Activated CD4-positive, alpha-beta memory T cell treated with anti-CD3 and anti-CD28 coated beads for 36 hours (primary cell): ENCODE measurements at regions not wholly inside any gene's neighbourhood (a gene's known extent, or its start where the extent isn't known, plus 50 kb on each side); places are given as distances from the start of the nearest gene placed in this dataset.

Experiments
- CTCF ChIA-PET: fragments of 350-600 bp; sonication (Branson Sonifier 250); formaldehyde crosslinking; loops from one replicate; lab custom pipeline; 2021; ENCODE audit warnings: antibody characterized with exemption, inconsistent platforms; lab: Charles Lee
- POLR2A ChIA-PET: fragments of 350-600 bp; sonication (Branson Sonifier 250); formaldehyde crosslinking; loops from one replicate; lab custom pipeline; 2021; ENCODE audit warnings: antibody characterized with exemption; lab: Charles Lee
- DNase-seq: peaks from one replicate; pipeline ENCODE4 v3.0.0-alpha.2; 2020
- H3K27ac Mint-ChIP-seq: one replicate; pipeline ENCODE4 v1.8.0; 2021; ENCODE audit warnings: mixed read lengths
- H3K27me3 Mint-ChIP-seq: one replicate; pipeline ENCODE4 v1.8.0; 2021; ENCODE audit warnings: mixed read lengths
- H3K36me3 Mint-ChIP-seq: one replicate; pipeline ENCODE4 v1.8.0; 2021; ENCODE audit warnings: mixed read lengths
- H3K4me1 Mint-ChIP-seq: one replicate; pipeline ENCODE4 v1.8.0; 2021; ENCODE audit warnings: low read depth, mixed read lengths
- H3K4me3 Mint-ChIP-seq: one replicate; pipeline ENCODE4 v1.8.0; 2021; ENCODE audit warnings: mild to moderate bottlenecking, mixed read lengths
- H3K9me3 Mint-ChIP-seq: one replicate; pipeline ENCODE4 v1.8.0; 2021; ENCODE audit warnings: mixed read lengths
- intact Hi-C: fragments of 100-400 bp; cut with micrococcal nuclease; formaldehyde crosslinking; loops from one replicate; pipeline ENCODE4 v1.15.1; 2023

GRCh38 chr4:147400721-147401120 is 80.2 kb upstream of the EDNRA start:
- POLR2A ChIA-PET: no interaction called here
- Mint-ChIP-seq H3K36me3 (no peaks in the 10 kb centered on the region), H3K27ac (no peak overlapping the region), H3K27me3 (no peaks in the 10 kb centered on the region), H3K4me1 (no peaks in the 10 kb centered on the region), H3K9me3 (peaks cover 3% of the 10 kb centered on the region), H3K4me3 (no peak overlapping the region)
- no peak for DNase-seq
- intact Hi-C loops: no loop called here
- CTCF ChIA-PET: no interaction called here

GRCh38 chr4:147401221-147401620 is 79.7 kb upstream of the EDNRA start:
- CTCF ChIA-PET: no interaction called here
- POLR2A ChIA-PET: no interaction called here
- Mint-ChIP-seq H3K27ac (no peak overlapping the region), H3K4me1 (no peaks in the 10 kb centered on the region), H3K4me3 (no peak overlapping the region), H3K27me3 (no peaks in the 10 kb centered on the region), H3K9me3 (peaks cover 3% of the 10 kb centered on the region), H3K36me3 (no peaks in the 10 kb centered on the region)
- intact Hi-C loops: no loop called here
- DNase-seq: no peak

GRCh38 chr4:147407261-147408045 is 73.4 kb upstream of the EDNRA start:
- CTCF ChIA-PET: no interaction called here
- DNase-seq: peak; percentile 8
- H3K36me3 Mint-ChIP-seq: no peaks in the 10 kb centered on the region
- POLR2A ChIA-PET: no interaction called here
- H3K27me3 Mint-ChIP-seq: no peaks in the 10 kb centered on the region
- H3K4me1 Mint-ChIP-seq: no peaks in the 10 kb centered on the region
- no peak overlapping the region for H3K27ac Mint-ChIP-seq
- H3K4me3 Mint-ChIP-seq: no peak overlapping the region
- peaks cover 3% of the 10 kb centered on the region for H3K9me3 Mint-ChIP-seq
- intact Hi-C loops: no loop called here

- Mint-ChIP-seq H3K9me3 (peaks cover 3% of the 10 kb centered on the region), H3K4me3 (no peak overlapping the region), H3K4me1 (no peaks in the 10 kb centered on the region), H3K27me3 (no peaks in the 10 kb centered on the region), H3K27ac (no peak overlapping the region), H3K36me3 (no peaks in the 10 kb centered on the region)
- CTCF ChIA-PET: no interaction called here
- POLR2A ChIA-PET: no interaction called here
- DNase-seq: no peak
- intact Hi-C loops: no loop called here
Observed at GRCh38 chr4:147408189-147408588, 72.7 kb upstream of the EDNRA start.

GRCh38 chr4:147409350-147409749 is 71.5 kb upstream of the EDNRA start:
- ChIA-PET POLR2A (no interaction called here), CTCF (no interaction called here)
- H3K9me3 Mint-ChIP-seq: peaks cover 3% of the 10 kb centered on the region
- H3K27ac Mint-ChIP-seq: no peak overlapping the region
- no peak for DNase-seq
- H3K4me1 Mint-ChIP-seq: no peaks in the 10 kb centered on the region
- H3K36me3 Mint-ChIP-seq: no peaks in the 10 kb centered on the region
- H3K4me3 Mint-ChIP-seq: no peak overlapping the region
- intact Hi-C loops: no loop called here
- H3K27me3 Mint-ChIP-seq: no peaks in the 10 kb centered on the region

DNA sequence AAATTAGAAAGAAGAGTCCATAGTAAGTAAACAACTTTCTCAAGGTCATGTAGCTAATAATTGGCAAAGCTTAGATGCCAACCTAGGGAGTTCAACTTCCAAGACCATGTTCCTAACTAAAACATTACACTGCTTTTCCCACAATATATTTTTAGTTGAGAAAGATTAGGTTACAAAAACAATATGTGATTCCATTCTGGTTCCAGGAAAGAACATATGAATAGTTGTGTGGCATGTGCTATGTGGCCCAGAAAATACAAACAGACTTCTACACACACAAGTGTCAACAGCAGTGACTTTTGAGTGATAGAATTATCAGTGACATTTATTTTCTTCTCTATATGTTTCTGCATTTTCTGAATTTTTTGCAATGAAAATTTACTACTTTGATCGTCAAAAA is 62.7 kb upstream of the EDNRA start:
- no peak for DNase-seq
- POLR2A ChIA-PET: no interaction called here
- CTCF ChIA-PET: interaction anchor here (1.0 kb wide), 1 partner anchor 100 kb away, joined by 3 read pairs; no protein-coding TSS in a partner anchor
- peaks cover 2% of the 10 kb centered on the region for H3K27me3 Mint-ChIP-seq
- H3K27ac Mint-ChIP-seq: no peak overlapping the region
- no peak overlapping the region for H3K4me3 Mint-ChIP-seq
- intact Hi-C loops: no loop called here
- peaks cover 2% of the 10 kb centered on the region for H3K9me3 Mint-ChIP-seq
- H3K36me3 Mint-ChIP-seq: no peaks in the 10 kb centered on the region
- H3K4me1 Mint-ChIP-seq: no peaks in the 10 kb centered on the region

DNA sequence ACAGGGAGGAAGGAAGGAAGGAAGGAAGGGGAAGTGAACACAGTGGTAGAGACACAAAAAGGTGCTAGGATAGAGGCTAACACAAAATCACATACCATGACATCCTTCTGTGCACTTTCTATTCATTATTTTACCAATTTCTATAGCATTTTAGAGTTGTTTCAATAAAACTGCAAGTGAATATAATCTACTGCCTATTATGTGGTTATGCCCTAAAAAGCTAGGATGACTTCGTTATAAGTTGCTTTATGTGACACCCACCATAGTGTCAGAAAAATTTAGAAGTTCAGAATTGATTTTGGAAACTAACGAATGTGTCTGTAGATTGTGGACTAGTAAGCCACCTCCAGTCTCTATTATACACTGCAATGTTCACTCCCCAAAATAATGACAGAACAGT is 59.4 kb upstream of the EDNRA start:
- no peaks in the 10 kb centered on the region for H3K4me1 Mint-ChIP-seq
- H3K4me3 Mint-ChIP-seq: no peak overlapping the region
- H3K27ac Mint-ChIP-seq: no peak overlapping the region
- intact Hi-C loops: no loop called here
- peaks cover 2% of the 10 kb centered on the region for H3K9me3 Mint-ChIP-seq
- no peak for DNase-seq
- ChIA-PET POLR2A (no interaction called here), CTCF (no interaction called here)
- no peaks in the 10 kb centered on the region for H3K36me3 Mint-ChIP-seq
- H3K27me3 Mint-ChIP-seq: no peaks in the 10 kb centered on the region

DNA sequence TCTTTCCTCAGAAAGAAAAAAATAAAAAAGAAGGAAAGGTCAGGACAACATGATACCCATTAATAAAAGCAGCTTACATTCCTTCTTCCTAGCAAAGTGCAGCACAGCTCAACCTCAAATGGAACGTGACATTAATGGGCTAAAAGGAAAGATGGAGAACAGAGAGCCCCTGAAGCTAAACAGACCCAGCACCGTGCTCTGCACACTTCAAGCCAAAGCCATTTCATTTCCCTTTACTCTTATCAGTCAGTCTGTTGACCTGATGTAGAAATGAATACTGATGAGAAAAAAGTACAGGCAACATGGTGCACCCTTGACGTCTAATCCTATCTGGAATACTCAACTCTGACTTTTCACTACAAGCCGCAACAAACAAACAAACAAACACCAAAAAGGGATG is 57.7 kb upstream of the EDNRA start:
- H3K27ac Mint-ChIP-seq: no peak overlapping the region

DNA sequence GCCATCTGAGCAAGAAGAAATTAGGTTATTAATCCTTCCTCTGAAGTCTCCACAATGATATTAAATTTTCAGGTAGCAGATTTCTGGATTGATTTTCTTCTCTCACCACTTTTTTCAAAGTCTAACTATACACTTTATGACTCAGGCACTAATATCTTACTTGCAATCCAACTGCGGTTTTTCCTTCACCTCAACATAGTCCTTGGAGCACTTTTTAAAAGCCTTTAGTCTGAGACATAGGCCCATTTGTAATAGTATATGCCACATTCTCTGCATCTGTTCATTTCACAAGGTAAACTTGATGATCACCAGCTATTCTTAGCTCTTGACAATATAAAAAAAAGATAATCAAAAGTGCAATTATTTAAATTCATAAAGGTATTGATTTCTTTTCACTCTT is 55.9 kb upstream of the EDNRA start:
- intact Hi-C loops: no loop called here
- ChIA-PET CTCF (no interaction called here), POLR2A (no interaction called here)
- no peaks in the 10 kb centered on the region for H3K4me1 Mint-ChIP-seq
- DNase-seq: no peak
- H3K36me3 Mint-ChIP-seq: no peaks in the 10 kb centered on the region
- peaks cover 2% of the 10 kb centered on the region for H3K9me3 Mint-ChIP-seq
- no peak overlapping the region for H3K4me3 Mint-ChIP-seq
- H3K27ac Mint-ChIP-seq: no peak overlapping the region
- no peaks in the 10 kb centered on the region for H3K27me3 Mint-ChIP-seq

More for the DNA sequence above, 57.7 kb upstream of the EDNRA start:
- ChIA-PET CTCF (no interaction called here), POLR2A (no interaction called here)
- peaks cover 2% of the 10 kb centered on the region for H3K9me3 Mint-ChIP-seq
- H3K4me3 Mint-ChIP-seq: no peak overlapping the region
- H3K36me3 Mint-ChIP-seq: no peaks in the 10 kb centered on the region
- DNase-seq: no peak
- H3K4me1 Mint-ChIP-seq: no peaks in the 10 kb centered on the region
- H3K27me3 Mint-ChIP-seq: no peaks in the 10 kb centered on the region
- intact Hi-C loops: no loop called here

DNA sequence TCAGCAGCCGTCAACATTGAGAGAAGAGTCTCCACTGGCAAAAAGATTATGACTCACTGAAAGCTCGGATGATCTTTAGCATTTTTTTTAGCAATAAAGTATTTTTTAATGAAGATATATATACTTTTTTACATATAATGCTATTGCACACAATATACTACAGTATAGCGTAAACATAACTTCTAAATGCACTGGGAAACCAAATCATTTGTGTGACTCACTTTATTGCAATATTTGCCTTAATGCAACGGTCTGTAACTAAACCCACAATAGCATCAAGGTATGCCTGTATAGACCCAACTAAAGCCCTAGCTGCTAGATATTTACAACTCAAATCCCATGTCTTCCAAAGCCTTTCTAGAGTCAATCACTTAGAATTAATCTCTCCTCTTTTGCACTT is 52.3 kb upstream of the EDNRA start:
- POLR2A ChIA-PET: no interaction called here
- intact Hi-C loops: no loop called here
- Mint-ChIP-seq H3K27ac (no peak overlapping the region), H3K4me1 (no peaks in the 10 kb centered on the region), H3K4me3 (no peak overlapping the region), H3K9me3 (peaks cover 9% of the 10 kb centered on the region), H3K36me3 (no peaks in the 10 kb centered on the region), H3K27me3 (no peaks in the 10 kb centered on the region)
- DNase-seq: no peak
- CTCF ChIA-PET: no interaction called here

- no peak for DNase-seq
- no peak overlapping the region for H3K4me3 Mint-ChIP-seq
- intact Hi-C loops: no loop called here
- H3K9me3 Mint-ChIP-seq: peaks cover 9% of the 10 kb centered on the region
- no peaks in the 10 kb centered on the region for H3K4me1 Mint-ChIP-seq
- ChIA-PET CTCF (no interaction called here), POLR2A (no interaction called here)
- no peaks in the 10 kb centered on the region for H3K27me3 Mint-ChIP-seq
- no peaks in the 10 kb centered on the region for H3K36me3 Mint-ChIP-seq
- H3K27ac Mint-ChIP-seq: no peak overlapping the region
Observed at GRCh38 chr4:147430111-147430510, 50.8 kb upstream of the EDNRA start.
